NOMO-1 treated with dmso at 0.1 percent for 144 hours (cell line): ENCODE measurements at regions not wholly inside any gene's neighbourhood (a gene's known extent, or its start where the extent isn't known, plus 50 kb on each side); places are given as distances from the start of the nearest gene placed in this dataset.
"Not testable (repeated sequence)": the region's sequence is repeated elsewhere in the genome, so short reads cannot be mapped to it uniquely, and the experiment has no call there.

Source experiments
- DNase-seq: peaks from one replicate; lab custom pipeline; 2025; ENCODE audit not compliant: unreplicated experiment; lab: John Stamatoyannopoulos, UW

DNA sequence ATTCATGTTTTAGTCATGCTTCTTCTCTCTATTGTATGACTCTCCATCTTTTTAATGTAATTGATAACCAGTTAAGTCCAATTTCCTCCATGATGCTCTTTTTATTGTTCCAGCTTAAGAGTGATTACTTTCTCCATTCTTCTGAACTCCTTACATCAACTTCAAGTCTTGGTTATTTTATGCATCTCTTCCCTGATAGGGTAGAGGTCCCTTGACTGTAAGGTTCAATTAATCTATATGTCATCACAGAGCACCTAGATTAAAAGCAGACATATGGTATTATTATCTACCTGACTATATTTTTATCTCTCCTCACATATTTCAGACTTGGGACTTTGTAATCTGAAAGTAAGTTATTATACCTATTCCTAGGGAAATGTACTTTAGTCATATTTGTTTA is 853.1 kb downstream of the REEP3 start:
- no peak for DNase-seq

DNA sequence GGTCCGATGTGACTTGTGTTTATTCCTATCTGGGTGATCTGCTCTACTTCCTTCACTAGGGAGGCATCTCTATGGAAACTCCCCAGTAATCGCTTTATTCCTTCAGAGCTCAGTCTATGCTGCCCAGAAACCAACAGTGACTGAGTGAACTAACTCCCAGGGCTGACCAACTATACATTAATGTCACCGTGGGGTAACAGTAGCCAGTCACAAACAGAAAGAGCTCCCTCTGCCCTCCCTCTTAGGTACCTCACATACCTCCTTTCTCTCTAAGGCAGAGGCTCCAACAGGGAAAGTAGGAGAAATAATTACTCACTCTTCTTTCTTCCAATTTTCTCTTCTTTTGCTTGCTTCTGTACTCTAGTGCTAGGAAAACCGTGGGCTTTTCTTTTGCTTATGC is 855.0 kb downstream of the REEP3 start:
- DNase-seq, result no peak

DNA sequence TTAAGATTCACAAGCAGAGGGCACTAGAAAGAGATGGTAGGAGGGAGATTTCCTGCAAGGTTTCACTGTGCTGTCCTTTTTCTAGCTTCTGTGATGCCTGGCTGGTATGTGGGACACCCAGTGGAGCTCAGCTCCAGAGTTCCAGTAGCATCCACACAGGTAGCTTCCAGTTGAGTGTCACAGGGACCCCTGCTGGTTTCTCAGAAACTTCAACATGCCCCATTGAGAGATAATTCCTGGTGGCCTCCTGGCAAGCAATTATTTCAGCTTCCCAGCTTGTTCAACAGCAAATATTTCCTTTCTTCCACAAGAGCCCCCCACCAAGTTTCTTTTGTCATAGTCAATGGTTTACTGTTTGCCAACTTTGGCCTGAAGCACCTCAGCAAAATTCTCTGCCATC is 858.7 kb downstream of the REEP3 start:
- no peak for DNase-seq

DNA sequence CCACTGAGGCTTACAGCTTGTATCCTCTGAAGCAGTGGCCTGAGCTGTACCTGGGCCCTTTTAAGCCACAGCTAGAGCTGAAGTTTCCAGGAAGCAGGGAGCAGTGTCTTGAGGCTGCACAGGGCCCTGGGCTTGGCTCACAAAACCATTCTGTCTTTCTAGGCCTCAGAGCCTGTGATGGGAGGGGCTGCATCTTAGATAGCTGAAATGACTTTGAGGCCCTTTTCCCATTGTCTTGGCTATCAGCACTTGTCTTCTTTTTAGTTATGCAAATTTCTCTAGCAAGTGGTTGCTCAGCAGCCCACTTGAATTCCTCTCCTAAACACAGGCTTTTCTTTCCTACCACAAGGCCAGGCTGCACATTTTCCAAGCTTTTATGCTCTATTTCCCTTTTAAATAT is 864.2 kb downstream of the REEP3 start:
- no peak for DNase-seq

DNA sequence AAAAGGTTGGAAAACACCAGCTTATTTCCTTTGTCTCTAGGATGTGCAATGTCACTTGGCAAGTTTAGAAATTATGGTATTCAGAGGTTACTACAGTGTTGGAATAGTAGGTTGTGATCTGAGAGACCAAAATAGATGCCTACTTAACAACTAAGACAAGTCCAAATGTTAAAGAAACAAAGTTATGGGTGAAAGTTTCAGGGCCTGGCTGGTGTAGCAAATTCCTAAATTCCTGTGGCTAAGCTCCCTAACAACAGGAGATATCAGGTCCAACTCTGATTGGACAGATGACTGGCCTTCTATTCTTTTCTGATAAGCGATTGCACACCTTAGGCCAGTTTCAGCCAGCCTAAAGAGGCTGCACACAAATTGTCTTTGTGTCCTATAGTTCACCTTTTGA is 873.5 kb downstream of the REEP3 start:
- no peak for DNase-seq

DNA sequence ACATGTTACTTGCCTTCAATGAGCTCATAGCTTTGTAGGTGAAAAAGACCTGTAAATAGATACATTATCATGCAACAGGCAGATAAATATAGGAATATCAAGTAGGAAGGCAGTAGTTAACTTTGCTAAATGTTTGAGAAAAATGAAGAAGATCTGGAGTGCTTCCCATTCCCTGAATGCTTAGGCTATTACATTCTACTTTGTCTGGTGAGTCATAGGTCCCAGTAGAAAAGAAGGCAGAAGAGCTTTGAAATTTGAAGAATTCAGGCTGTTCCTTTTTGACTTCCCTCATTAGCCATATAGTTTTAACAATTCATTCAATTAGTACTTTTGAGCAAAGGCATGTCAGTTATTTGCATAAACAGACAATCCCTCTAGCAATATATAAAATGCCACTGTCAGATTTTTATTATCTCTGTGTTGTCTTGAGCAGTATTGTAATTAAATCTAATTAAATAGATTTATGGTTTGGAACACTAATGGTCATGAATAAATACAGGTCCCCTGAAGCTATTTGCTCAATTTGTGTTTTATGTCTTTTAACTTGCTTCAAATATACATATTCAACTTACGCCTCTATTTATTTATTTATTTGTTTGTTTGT is 875.0 kb downstream of the REEP3 start:
- no peak for DNase-seq

DNA sequence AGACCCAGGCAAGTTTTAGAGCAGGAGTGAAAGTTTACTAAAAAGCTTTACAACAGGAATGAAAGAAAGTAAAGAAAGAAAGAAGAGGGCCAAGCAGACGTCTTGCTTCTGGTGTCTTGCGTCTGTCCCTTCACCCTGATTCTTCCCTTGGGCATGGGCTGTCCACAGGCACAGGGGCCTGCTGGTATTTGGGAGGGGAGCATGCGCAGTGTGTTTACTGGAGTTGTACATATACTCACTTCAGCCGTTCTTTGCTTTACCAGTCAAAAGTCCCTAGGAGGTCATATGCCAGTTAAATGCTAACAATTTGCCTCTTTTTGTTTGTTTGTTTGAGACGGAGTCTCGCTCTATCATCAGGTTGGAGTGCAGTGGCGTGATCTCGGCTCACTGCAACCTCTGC is 875.9 kb downstream of the REEP3 start:
- DNase-seq, result no peak

DNA sequence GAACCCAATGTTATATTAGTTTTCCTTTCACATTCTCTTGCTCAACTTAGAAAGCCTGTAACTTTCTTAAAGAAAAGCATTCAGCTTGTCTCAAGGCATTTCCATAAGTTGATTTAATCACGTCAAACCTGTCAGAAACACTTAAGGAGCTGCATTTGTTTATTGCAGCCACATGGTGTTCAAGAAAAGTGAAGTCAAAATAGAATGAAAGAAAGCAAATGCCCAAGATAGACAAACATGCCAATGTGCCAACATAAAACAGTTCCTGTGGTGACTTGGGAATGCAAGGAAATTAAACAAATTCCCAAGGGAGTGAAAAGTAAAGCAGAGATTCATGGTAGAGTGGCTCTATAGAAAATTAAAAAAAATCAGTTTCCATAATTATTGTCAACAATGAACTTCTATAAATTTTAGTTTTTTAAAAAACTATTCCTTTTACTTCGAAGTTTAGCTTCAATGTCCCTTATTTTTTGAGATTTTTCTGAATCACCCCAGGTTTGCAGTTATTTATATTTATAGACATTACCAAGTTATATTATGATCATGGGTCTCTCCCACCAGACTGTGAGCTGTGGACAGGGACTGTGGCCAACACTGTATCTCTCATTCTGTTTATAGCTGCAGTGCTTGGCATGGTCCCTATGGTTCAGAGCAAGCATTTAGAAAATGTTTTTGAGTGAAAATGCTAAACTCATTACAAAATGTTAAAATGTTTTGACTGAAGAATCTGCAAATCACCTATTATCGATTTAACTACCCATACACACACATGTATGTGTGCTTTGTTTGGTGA is 887.4 kb downstream of the REEP3 start:
- DNase-seq, result no peak

DNA sequence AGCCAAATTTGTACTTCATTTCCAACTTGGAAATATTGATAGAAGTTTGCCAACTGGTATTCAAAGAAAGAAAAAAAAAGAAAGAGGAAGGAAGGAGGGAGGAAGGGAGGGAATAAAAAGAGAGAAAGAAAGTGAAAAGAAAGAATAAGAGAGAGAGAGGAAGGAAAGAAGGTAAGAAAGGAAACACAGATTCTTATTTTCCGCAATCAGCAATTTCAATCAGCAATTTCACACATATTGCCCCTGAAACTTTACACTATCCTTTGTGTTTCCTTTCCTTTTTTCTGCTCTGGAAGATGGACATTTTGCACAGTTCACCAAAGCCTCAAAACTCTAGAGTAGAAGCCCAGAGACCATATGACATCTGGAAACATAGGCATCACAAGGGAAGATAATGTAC is 888.1 kb downstream of the REEP3 start:
- no peak for DNase-seq

DNA sequence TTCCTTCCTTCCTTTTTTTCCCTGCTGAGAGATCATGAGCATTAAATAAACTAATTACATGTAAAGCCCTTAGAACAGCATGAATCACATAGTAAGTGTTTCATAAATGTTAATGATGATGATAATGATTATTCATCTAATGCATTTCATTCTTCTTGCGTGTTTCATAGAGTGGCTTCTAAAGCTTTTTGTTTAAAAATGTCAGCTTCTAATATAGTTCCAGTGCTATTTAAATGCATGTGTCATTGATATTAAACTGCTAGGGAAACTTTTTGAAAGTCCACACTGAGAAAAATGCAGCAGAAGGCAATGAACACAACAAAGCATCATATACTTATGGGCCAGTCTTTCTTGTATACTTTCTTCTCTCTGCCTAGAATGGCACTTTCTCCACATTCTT is 894.8 kb downstream of the REEP3 start:
- no peak for DNase-seq

DNA sequence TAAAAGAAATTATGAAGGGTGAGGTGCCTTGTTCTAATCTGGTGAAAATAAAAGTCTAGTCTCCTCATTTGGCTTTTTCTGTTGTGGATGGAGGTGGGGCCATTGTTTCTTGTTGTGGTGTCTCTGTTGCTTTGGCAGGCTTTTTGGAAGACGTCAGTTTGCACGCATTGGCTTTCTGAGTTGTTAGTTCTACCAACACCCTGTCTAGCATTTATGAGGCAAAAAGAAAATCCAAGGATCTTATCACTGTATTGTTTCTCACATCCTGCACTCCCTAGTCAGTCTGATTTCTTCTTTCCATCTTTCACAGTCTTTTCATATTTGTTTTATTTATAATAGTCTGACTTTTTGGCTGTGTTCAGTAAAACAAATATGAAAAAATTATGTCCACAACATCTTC is 898.3 kb downstream of the REEP3 start:
- DNase-seq, result no peak

DNA sequence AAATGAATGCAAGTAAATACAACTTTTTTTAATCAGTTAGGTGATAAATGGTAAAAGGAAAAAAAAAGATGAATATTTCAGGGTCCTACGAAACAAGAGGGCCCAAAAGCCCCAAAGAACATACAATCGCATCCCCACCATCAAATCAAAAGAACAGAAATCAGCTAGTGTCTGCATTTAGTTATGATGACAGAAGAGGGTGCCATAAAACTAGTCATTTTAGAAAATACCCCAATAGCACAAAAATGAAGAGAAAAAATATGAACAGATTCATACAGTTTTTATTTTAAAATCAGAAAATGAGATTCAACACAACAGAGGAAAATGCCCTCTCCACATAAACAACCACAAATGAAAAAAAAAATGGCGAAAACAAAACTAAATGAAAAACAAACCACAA is 905.5 kb downstream of the REEP3 start:
- DNase-seq, result no peak

DNA sequence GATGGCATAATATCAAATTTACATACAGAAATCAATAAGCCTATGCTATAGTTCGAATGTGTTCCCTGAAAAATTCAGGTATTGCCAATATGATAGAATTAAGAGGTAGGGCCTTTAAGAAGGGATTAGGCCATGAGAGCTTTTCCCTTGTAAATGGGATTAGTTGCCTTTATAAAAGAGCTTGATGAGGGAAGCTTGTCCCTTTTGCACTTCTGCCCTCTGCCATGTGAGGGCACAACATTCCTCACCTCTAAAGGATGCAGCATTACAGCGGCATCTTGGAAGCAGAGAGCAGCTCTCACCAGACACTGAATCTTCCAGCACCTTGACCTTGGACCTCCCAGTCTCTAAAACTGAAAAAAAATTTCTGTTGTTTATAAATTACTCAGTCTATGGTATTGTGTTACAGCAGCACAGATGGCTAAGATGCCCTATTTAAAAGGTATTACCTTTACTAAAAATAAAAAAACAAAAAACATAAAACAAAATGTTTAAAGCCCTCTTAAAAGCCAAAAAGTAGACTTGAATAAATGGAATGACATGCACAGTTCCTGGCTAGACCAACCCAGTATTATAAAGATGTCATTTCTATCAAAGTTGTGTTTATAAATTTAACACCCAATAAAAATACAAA is 909.6 kb downstream of the REEP3 start:
- no peak for DNase-seq

DNA sequence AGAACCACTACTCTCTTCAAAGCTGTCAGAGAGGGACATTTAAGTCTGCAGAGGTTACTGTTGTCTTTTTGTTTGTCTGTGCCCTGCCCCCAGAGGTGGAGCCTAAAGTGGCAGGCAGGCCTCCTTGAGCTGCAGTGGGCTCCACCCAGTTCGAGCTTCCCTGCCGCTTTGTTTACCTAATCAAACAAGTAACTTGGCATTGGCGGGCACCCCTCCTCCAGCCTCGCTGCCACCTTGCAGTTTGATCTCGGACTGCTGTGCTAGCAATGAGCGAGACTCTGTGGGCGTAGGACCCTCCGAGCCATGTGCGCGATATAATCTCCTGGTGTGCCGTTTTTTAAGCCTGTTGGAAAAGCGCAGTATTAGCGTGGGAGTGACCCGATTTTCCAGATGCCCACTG is 920.7 kb downstream of the REEP3 start:
- DNase-seq, result not testable (repeated sequence)

DNA sequence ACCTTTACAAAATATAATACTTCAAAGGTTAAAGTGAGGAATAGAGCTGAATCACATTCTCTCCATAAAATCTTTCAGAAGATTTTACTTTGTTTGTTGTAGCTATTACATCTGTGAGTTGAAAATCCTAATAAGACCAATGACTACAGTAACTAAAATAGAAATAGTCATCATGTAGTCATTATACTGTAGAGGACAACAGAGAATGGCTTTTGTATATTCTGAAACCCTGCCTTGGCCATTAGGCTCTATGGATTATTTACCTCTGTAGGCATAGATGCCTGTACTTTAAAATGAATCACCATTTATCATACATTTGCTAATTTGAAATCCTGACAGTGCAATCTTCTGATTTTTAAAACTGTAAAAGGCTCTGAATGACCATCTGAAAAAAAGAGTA is 923.0 kb downstream of the REEP3 start:
- DNase-seq, result no peak

DNA sequence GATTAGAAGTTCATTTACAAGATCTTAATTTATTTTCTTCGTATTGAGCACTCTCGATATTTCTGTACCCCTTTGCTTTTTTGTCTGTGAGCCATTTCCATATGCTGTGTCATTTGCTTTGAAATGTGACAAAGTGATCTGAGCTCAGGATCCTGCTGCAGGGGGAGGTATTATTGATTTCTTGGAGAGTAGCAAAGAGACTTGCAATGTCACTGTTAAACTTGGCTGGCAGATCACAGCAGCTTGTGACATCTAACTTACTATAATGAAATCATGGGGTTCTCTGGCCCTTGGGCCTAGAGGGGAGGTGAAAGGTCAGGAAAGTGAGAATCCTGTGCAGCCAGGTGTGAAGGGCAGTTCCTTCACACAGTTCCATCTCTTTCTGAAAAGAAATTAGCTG is 923.4 kb downstream of the REEP3 start:
- DNase-seq, result no peak

DNA sequence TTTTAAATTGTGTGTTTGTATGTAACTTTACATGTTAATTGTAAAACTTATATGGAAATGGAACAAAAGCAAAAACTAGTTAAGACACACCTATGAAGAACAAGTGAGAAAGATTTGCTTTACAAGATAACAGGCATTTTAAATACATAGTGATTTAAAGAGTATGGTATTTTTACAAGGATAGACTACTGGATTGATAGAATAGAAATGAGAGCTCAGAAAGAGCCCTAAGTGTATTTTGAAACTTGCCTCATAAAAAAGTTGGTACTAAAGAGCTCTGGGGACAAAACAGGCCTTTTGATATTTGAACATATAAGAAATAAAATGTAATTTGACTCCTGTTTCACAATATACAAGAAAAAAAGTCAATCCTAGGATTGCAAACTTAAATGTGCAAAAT is 928.4 kb downstream of the REEP3 start:
- DNase-seq, result no peak

DNA sequence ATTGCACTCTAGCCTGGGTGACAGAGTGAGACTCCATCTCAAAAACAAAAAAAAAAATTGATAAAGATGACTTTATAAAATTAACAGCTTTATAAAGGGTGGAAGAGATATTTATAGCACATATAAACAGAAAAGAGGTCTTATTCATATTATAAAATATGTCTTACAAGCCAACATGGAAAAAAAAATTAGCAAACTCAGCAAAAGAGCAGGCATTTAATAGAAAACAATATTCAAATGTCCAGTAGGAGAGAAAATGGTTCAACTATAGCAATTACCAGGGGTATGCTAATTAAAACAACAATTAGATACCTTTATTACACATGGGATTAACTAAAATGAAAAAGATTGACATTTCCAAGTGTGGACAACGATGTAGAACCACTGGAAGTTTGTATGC is 929.1 kb downstream of the REEP3 start:
- no peak for DNase-seq

DNA sequence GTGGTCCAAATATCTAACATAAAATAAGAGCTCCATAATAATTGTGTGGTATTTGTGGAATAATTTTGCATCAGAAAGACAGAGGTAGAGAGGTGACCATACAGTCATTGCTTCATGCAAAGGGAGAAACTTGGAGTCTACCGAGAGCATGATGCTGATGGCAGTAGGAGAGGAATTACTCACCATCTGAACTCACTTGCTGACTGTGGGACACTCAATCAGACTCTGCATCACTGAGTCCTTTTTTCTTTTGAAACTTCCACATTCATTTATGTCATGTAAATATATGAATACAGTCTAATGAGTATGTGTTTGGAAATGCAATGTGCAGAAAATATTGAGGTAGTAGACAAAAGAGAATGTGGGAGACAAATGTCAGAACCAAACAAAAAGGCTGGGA is 933.8 kb downstream of the REEP3 start:
- DNase-seq, result no peak

DNA sequence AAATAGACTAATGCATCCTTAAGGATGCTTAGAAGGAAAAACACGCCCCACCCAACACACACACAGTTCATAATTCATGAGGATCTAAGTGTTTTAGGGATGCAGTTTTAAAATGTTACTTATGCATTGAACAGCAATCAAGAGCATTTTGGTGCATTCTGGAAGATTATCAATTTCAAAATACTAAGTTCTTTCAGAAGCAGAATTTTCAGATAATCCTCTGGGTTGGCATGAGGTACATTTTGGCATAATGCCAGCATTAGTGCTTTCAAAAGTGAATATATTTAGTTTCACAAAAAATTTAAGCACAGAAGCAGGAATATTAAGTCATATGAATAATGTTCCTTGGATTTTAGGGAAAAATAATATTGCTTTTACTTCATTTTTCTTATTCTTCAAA is 937.1 kb downstream of the REEP3 start:
- DNase-seq, result no peak

DNA sequence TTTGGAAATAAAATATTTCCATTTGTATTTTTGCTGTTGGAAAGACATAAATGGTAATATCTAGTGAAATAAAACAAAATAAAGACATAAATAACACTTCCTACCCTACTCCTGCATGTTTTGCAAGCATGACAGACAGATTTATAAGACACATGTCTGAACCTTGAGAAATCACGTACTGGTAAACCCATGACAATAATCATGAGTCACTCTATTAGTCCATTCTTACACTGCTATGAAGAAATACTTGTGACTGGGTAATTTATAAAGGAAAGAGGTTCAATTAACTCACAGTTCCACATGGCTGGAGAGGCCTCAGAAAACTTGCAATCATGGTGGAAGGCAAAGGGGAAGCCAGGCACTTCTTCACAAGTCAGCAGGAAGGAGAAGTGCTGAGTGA is 942.2 kb downstream of the REEP3 start:
- no peak for DNase-seq

DNA sequence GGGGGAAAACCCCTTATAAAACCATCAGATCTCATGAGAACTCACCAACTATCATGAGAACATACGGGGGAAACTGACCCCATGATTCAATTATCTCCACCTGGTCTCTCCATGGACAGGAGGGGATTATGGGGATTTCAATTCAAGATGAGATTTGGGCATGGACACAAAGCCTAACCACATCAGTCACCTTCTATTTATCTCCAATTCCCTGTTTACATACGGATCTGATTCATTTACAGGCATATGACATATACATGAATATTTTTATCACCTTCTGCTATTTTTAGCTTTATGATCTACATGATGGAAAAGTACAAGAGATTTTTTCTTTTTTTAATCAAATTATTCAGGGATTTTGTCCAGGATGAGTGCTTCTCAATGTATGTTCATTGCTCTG is 944.5 kb downstream of the REEP3 start:
- DNase-seq, result no peak

DNA sequence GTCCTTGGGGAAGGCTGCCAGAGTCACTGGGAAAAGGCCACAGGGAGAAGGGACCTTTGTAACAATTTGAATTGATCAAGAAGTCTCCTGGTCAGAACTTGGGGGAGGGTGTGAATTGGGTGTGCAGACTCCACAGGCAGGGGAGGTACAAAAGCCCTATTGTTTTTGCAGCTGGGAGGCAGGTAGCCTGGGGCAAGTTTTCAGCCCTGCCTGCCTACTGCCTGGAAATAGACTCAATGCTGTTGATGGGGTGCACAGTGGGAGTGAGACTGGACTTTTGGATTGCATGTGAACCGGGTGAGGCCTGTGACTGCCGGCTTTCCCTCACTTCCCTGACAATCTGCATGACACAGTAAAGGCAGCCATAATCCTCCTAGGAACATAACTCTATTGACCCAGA is 947.0 kb downstream of the REEP3 start:
- no peak for DNase-seq
